Fibroblast of lung (primary cell): ENCODE measurements at regions not wholly inside any gene's neighbourhood (a gene's known extent, or its start where the extent isn't known, plus 50 kb on each side); places are given as distances from the start of the nearest gene placed in this dataset.
A peak's percentile ranks its signal among the peaks of the same experiment; 100 is the strongest.

Experiments
- DNase-seq, 2 donors: peaks; one replicate each; pipeline versions ENCODE4 v3.0.0 to v3.0.0-alpha.2; 2010; ENCODE audit warnings: low read depth in 2 of 2
- H2AFZ ChIP-seq: 2 replicates; pipeline ENCODE4 v1.5.1; 2012; ENCODE audit warnings: low read length, control low read depth, inconsistent platforms
- H3K27ac ChIP-seq: 2 replicates; pipeline ENCODE4 v1.5.1; 2011; ENCODE audit warnings: low read length, control low read depth; ENCODE audit not compliant: insufficient read depth
- H3K27me3 ChIP-seq: 2 replicates; pipeline ENCODE4 v1.5.1; 2011; ENCODE audit warnings: mild to moderate bottlenecking, low read length; ENCODE audit not compliant: control insufficient read depth, insufficient read depth
- H3K36me3 ChIP-seq: 2 replicates; pipeline ENCODE4 v1.5.1; 2011; ENCODE audit warnings: low read length; ENCODE audit not compliant: control insufficient read depth, insufficient read depth
- H3K4me1 ChIP-seq: 2 replicates; pipeline ENCODE4 v1.5.1; 2011; ENCODE audit warnings: low read length; ENCODE audit not compliant: control insufficient read depth, insufficient read depth; ENCODE audit errors: extremely low read depth
- H3K4me2 ChIP-seq: 2 replicates; pipeline ENCODE4 v1.5.1; 2011; ENCODE audit warnings: low read length, control low read depth; ENCODE audit not compliant: insufficient read depth; ENCODE audit errors: extremely low read depth
- H3K4me3 ChIP-seq, 4 experiments: fragments of 200-600 bp in 1 of 4; sonication (generic) in 1 of 4; replicated peaks in 1 of 4; 2 replicates each; pipeline ENCODE4 v1.5.1; 2011 to 2016; ENCODE audit warnings: low read length in 4 of 4, low read depth in 3 of 4, mild to moderate bottlenecking in 3 of 4, control low read depth in 2 of 4, inconsistent platforms in 1 of 4, mixed read lengths in 1 of 4; ENCODE audit not compliant: insufficient read depth in 1 of 4; ENCODE audit errors: control extremely low read depth in 1 of 4
- H3K79me2 ChIP-seq: 2 replicates; pipeline ENCODE4 v1.5.1; 2012; ENCODE audit warnings: mild to moderate bottlenecking, low read length, inconsistent platforms; ENCODE audit not compliant: control insufficient read depth, insufficient read depth
- H3K9ac ChIP-seq: 2 replicates; pipeline ENCODE4 v1.5.1; 2011; ENCODE audit warnings: mild to moderate bottlenecking, low read length, control low read depth; ENCODE audit not compliant: insufficient read depth
- H3K9me3 ChIP-seq: 2 replicates; pipeline ENCODE4 v1.5.1; 2012; ENCODE audit warnings: low read depth, low read length; ENCODE audit not compliant: control insufficient read depth, insufficient read depth
- H4K20me1 ChIP-seq: 2 replicates; pipeline ENCODE4 v1.5.1; 2011; ENCODE audit warnings: low read length; ENCODE audit not compliant: control insufficient read depth, insufficient read depth; ENCODE audit errors: extremely low read depth
- EZH2 ChIP-seq: IDR thresholded peaks from 2 replicates; pipeline ENCODE4 v1.5.1; 2012; ENCODE audit warnings: low read length, control low read depth, mild to moderate bottlenecking; ENCODE audit errors: missing control alignments
- TF ChIP-seq, protein P1 (sequence below), 2 donors: IDR thresholded peaks in 1 of 2; conservative IDR thresholded peaks in 1 of 2; 1 replicate in 1 of 2; 2 replicates in 1 of 2; pipeline ENCODE4 v1.5.1; 2011 to 2012; ENCODE audit warnings: low read length in 2 of 2, control low read depth in 1 of 2, inconsistent platforms in 1 of 2, low read depth in 1 of 2, mild to moderate bottlenecking in 1 of 2

DNA sequence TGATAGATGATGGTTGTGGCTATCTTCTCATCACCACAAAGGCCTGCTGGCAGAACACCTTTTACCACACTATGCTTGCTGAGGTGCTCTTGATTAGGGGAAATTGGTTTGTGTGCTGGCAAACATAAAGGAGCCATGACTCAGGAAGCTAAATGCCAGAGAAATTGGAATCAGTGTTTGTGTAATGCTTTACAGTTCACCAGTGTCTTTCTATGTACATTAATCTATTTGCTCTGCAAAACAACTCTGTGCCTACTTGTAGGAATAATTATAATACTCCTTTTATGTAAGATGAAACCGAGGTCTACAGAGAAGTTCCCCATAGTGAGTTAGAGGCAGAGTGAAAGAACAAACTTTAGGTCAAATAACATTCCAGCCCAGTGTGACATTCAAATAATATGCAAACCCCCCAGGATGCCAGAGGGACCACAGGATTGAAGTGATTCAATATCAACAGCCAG, 390.5 kb upstream of the HTR2A start:
- H3K9ac ChIP-seq = no peak overlapping the region
- TF ChIP-seq, protein P1, sequence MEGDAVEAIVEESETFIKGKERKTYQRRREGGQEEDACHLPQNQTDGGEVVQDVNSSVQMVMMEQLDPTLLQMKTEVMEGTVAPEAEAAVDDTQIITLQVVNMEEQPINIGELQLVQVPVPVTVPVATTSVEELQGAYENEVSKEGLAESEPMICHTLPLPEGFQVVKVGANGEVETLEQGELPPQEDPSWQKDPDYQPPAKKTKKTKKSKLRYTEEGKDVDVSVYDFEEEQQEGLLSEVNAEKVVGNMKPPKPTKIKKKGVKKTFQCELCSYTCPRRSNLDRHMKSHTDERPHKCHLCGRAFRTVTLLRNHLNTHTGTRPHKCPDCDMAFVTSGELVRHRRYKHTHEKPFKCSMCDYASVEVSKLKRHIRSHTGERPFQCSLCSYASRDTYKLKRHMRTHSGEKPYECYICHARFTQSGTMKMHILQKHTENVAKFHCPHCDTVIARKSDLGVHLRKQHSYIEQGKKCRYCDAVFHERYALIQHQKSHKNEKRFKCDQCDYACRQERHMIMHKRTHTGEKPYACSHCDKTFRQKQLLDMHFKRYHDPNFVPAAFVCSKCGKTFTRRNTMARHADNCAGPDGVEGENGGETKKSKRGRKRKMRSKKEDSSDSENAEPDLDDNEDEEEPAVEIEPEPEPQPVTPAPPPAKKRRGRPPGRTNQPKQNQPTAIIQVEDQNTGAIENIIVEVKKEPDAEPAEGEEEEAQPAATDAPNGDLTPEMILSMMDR (conservative IDR thresholded peaks at IDR 0.05 in 1 of 2, IDR thresholded peaks at IDR 0.05 in 1 of 2; ENCODE audit: low read depth in 1 of 2, low read length in 2 of 2) = no peak
- no peak for TF ChIP-seq EZH2
- no peak overlapping the region for H3K4me3 ChIP-seq
- no peak overlapping the region for H3K27ac ChIP-seq
- H2AFZ ChIP-seq = no peak overlapping the region
- H3K9me3 ChIP-seq = no peaks in the 10 kb centered on the region
- no peaks in the 10 kb centered on the region for H3K79me2 ChIP-seq
- H3K4me2 ChIP-seq = no peak overlapping the region
- H3K4me1 ChIP-seq = no peaks in the 10 kb centered on the region
- H3K27me3 ChIP-seq = no peaks in the 10 kb centered on the region
- H4K20me1 ChIP-seq = no peaks in the 10 kb centered on the region
- DNase-seq = peak; percentile 37 to 83
- H3K36me3 ChIP-seq = no peaks in the 10 kb centered on the region

GRCh38 chr13:47281991-47282390, 385.1 kb upstream of the HTR2A start:
- no peaks in the 10 kb centered on the region for H3K79me2 ChIP-seq
- H3K27ac ChIP-seq = no peak overlapping the region
- H3K4me1 ChIP-seq = no peaks in the 10 kb centered on the region
- no peak overlapping the region for H3K9ac ChIP-seq
- DNase-seq = no peak
- H3K4me3 ChIP-seq = no peak overlapping the region
- H4K20me1 ChIP-seq = no peaks in the 10 kb centered on the region
- no peak overlapping the region for H3K4me2 ChIP-seq
- TF ChIP-seq, protein P1 (conservative IDR thresholded peaks at IDR 0.05 in 1 of 2, IDR thresholded peaks at IDR 0.05 in 1 of 2; ENCODE audit: low read depth in 1 of 2, low read length in 2 of 2) = no peak
- TF ChIP-seq EZH2 = no peak
- no peaks in the 10 kb centered on the region for H3K9me3 ChIP-seq
- H2AFZ ChIP-seq = no peak overlapping the region
- no peaks in the 10 kb centered on the region for H3K36me3 ChIP-seq
- no peaks in the 10 kb centered on the region for H3K27me3 ChIP-seq

DNA sequence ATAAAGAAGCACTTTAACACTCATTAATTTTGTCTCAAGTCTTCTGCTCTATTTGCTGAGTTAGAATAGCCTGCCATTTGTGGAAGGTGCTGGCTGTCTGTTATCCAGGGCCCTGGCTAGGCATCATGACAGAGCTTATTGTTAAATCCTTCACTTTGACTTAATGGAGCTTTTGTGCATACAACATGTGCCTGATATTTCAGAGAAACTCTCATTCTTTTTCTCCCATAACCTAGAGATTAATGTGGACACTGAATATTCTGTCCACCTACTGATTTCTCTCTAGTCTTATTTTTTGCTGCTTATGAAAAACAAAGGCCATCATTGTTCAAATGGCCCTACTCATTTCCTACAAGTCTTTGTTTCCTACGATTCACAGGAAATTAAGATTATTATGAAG, 383.1 kb upstream of the HTR2A start:
- no peak overlapping the region for H3K9ac ChIP-seq
- H4K20me1 ChIP-seq = no peaks in the 10 kb centered on the region
- no peak for DNase-seq
- no peak overlapping the region for H2AFZ ChIP-seq
- no peaks in the 10 kb centered on the region for H3K9me3 ChIP-seq
- H3K27me3 ChIP-seq = no peaks in the 10 kb centered on the region
- H3K4me1 ChIP-seq = no peaks in the 10 kb centered on the region
- H3K27ac ChIP-seq = no peak overlapping the region
- H3K4me3 ChIP-seq = no peak overlapping the region
- H3K4me2 ChIP-seq = no peak overlapping the region
- TF ChIP-seq, protein P1 (conservative IDR thresholded peaks at IDR 0.05 in 1 of 2, IDR thresholded peaks at IDR 0.05 in 1 of 2; ENCODE audit: low read depth in 1 of 2, low read length in 2 of 2) = no peak
- no peak for TF ChIP-seq EZH2
- H3K36me3 ChIP-seq = no peaks in the 10 kb centered on the region
- no peaks in the 10 kb centered on the region for H3K79me2 ChIP-seq
